Nephron progenitor cell (in vitro differentiated cells): ENCODE measurements at regions not wholly inside any gene's neighbourhood (a gene's known extent, or its start where the extent isn't known, plus 50 kb on each side); places are given as distances from the start of the nearest gene placed in this dataset.

Experiments used
- DNase-seq: peaks from one replicate; pipeline ENCODE4 v3.0.0; 2021
- H3K27ac Mint-ChIP-seq: 2 replicates; pipeline ENCODE4 v1.8.0; 2021; ENCODE audit warnings: mild to moderate bottlenecking, moderate library complexity, mixed read lengths
- H3K27me3 Mint-ChIP-seq: 2 replicates; pipeline ENCODE4 v1.8.0; 2021; ENCODE audit warnings: mild to moderate bottlenecking, low read depth, mixed read lengths; ENCODE audit not compliant: poor library complexity
- H3K36me3 Mint-ChIP-seq: 2 replicates; pipeline ENCODE4 v1.8.0; 2021; ENCODE audit warnings: low read depth, mixed read lengths
- H3K4me1 Mint-ChIP-seq: 2 replicates; pipeline ENCODE4 v1.8.0; 2021; ENCODE audit warnings: mixed read lengths
- H3K4me3 Mint-ChIP-seq: 2 replicates; pipeline ENCODE4 v1.8.0; 2021; ENCODE audit warnings: mild to moderate bottlenecking, moderate library complexity, mixed read lengths
- H3K9me3 Mint-ChIP-seq: 2 replicates; pipeline ENCODE4 v1.8.0; 2021; ENCODE audit warnings: mild to moderate bottlenecking, moderate library complexity, mixed read lengths
- CTCF ChIP-seq: fragments of 200-600 bp; sonication (generic); IDR thresholded peaks from 2 replicates; pipeline ENCODE4 v1.5.0; 2021; ENCODE audit warnings: antibody characterized with exemption

GRCh38 chr4:12260453-12260852, 831.8 kb upstream of the HS3ST1 start:
- no peak for DNase-seq
- no peak overlapping the region for H3K27ac Mint-ChIP-seq
- H3K4me1 Mint-ChIP-seq = no peaks in the 10 kb centered on the region
- H3K4me3 Mint-ChIP-seq = no peak overlapping the region
- H3K9me3 Mint-ChIP-seq = no peaks in the 10 kb centered on the region
- no peak for TF ChIP-seq CTCF
- H3K36me3 Mint-ChIP-seq = no peaks in the 10 kb centered on the region
- H3K27me3 Mint-ChIP-seq = no peaks in the 10 kb centered on the region

- Mint-ChIP-seq H3K36me3 (no peaks in the 10 kb centered on the region), H3K4me1 (no peaks in the 10 kb centered on the region), H3K27ac (no peak overlapping the region), H3K4me3 (no peak overlapping the region), H3K27me3 (no peaks in the 10 kb centered on the region), H3K9me3 (no peaks in the 10 kb centered on the region)
- no peak for DNase-seq
- TF ChIP-seq CTCF = no peak
These were observed 816.3 kb upstream of the HS3ST1 start for GRCh38 chr4:12244973-12245372.

GRCh38 chr4:12242354-12242753, 813.7 kb upstream of the HS3ST1 start:
- no peaks in the 10 kb centered on the region for H3K9me3 Mint-ChIP-seq
- H3K36me3 Mint-ChIP-seq = no peaks in the 10 kb centered on the region
- no peaks in the 10 kb centered on the region for H3K4me1 Mint-ChIP-seq
- no peaks in the 10 kb centered on the region for H3K27me3 Mint-ChIP-seq
- no peak overlapping the region for H3K4me3 Mint-ChIP-seq
- no peak for DNase-seq
- no peak overlapping the region for H3K27ac Mint-ChIP-seq
- no peak for TF ChIP-seq CTCF

GRCh38 chr4:12239897-12240636, 811.4 kb upstream of the HS3ST1 start:
- no peaks in the 10 kb centered on the region for H3K27me3 Mint-ChIP-seq
- no peak for TF ChIP-seq CTCF
- H3K36me3 Mint-ChIP-seq = no peaks in the 10 kb centered on the region
- no peak for DNase-seq
- no peak overlapping the region for H3K27ac Mint-ChIP-seq
- H3K4me3 Mint-ChIP-seq = no peak overlapping the region
- H3K9me3 Mint-ChIP-seq = no peaks in the 10 kb centered on the region
- no peaks in the 10 kb centered on the region for H3K4me1 Mint-ChIP-seq

- no peak overlapping the region for H3K27ac Mint-ChIP-seq
- H3K9me3 Mint-ChIP-seq = no peaks in the 10 kb centered on the region
- no peak for DNase-seq
- no peaks in the 10 kb centered on the region for H3K36me3 Mint-ChIP-seq
- TF ChIP-seq CTCF = no peak
- H3K27me3 Mint-ChIP-seq = no peaks in the 10 kb centered on the region
- H3K4me3 Mint-ChIP-seq = no peak overlapping the region
- H3K4me1 Mint-ChIP-seq = no peaks in the 10 kb centered on the region
These were observed 802.4 kb upstream of the HS3ST1 start for GRCh38 chr4:12231098-12231497.

- Mint-ChIP-seq H3K4me1 (no peaks in the 10 kb centered on the region), H3K4me3 (no peak overlapping the region), H3K36me3 (no peaks in the 10 kb centered on the region), H3K9me3 (no peaks in the 10 kb centered on the region), H3K27ac (no peak overlapping the region), H3K27me3 (peaks cover under 1% of the 10 kb centered on the region)
- DNase-seq = no peak
- TF ChIP-seq CTCF = no peak
These were observed 792.3 kb upstream of the HS3ST1 start for GRCh38 chr4:12221031-12221430.
